HEK293T (cell line): ENCODE measurements at regions not wholly inside any gene's neighbourhood (a gene's known extent, or its start where the extent isn't known, plus 50 kb on each side); places are given as distances from the start of the nearest gene placed in this dataset.

ENCODE experiments used
- ARNT ChIP-seq: fragments of 450-650 bp; IDR thresholded peaks from 2 replicates; pipeline ENCODE4 v1.6.1; 2017; ENCODE audit warnings: mild to moderate bottlenecking
- ELF4 ChIP-seq: fragments of 450-650 bp; IDR thresholded peaks from 2 replicates; pipeline ENCODE4 v1.6.1; 2017; ENCODE audit warnings: antibody characterized with exemption
- FOXA1 ChIP-seq: fragments of 450-650 bp; IDR thresholded peaks from 2 replicates; pipeline ENCODE4 v1.6.1; 2016; ENCODE audit warnings: mild to moderate bottlenecking
- FOXK2 ChIP-seq: fragments of 450-650 bp; IDR thresholded peaks from 2 replicates; pipeline ENCODE4 v1.6.1; 2016; ENCODE audit warnings: mild to moderate bottlenecking
- FOXM1 ChIP-seq: fragments of 450-650 bp; IDR thresholded peaks from 2 replicates; pipeline ENCODE4 v1.6.1; 2017; ENCODE audit warnings: mild to moderate bottlenecking, borderline replicate concordance
- HDGF ChIP-seq: fragments of 450-650 bp; IDR thresholded peaks from 2 replicates; pipeline ENCODE4 v1.6.1; 2017; ENCODE audit warnings: antibody characterized with exemption, borderline replicate concordance
- NFRKB ChIP-seq: fragments of 450-650 bp; IDR thresholded peaks from 2 replicates; pipeline ENCODE4 v1.6.1; 2016; ENCODE audit warnings: mild to moderate bottlenecking, moderate library complexity
- SP1 ChIP-seq: fragments of 450-650 bp; IDR thresholded peaks from 2 replicates; pipeline ENCODE4 v1.6.1; 2017
- SUZ12 ChIP-seq: fragments of 450-650 bp; IDR thresholded peaks from 2 replicates; pipeline ENCODE4 v1.6.1; 2016; ENCODE audit warnings: mild to moderate bottlenecking

GRCh38 chr5:2212481-2212880 is 329.8 kb upstream of the IRX4 start:
- no peak for TF ChIP-seq NFRKB
- TF ChIP-seq FOXM1 = no peak
- TF ChIP-seq ELF4 = no peak
- TF ChIP-seq SP1 = no peak
- TF ChIP-seq FOXK2 = no peak
- TF ChIP-seq SUZ12 = no peak
- no peak for TF ChIP-seq HDGF
- TF ChIP-seq FOXA1 = no peak
- TF ChIP-seq ARNT = no peak
